Colonic mucosa (tissue), 4 donors: ENCODE measurements at regions not wholly inside any gene's neighbourhood (a gene's known extent, or its start where the extent isn't known, plus 50 kb on each side); places are given as distances from the start of the nearest gene placed in this dataset.

ENCODE experiments used
- DNase-seq: peaks from one replicate; pipeline ENCODE4 v3.0.0-alpha.2; 2020
- H3K27ac ChIP-seq: fragments of 200-600 bp; one replicate; pipeline ENCODE4 v1.8.0; 2021
- H3K27me3 ChIP-seq: fragments of 200-600 bp; one replicate; pipeline ENCODE4 v1.8.0; 2021
- H3K36me3 ChIP-seq: fragments of 200-600 bp; one replicate; pipeline ENCODE4 v1.8.0; 2021
- H3K4me1 ChIP-seq: fragments of 200-600 bp; one replicate; pipeline ENCODE4 v1.8.0; 2021; ENCODE audit warnings: mild to moderate bottlenecking
- H3K4me3 ChIP-seq: fragments of 200-600 bp; one replicate; pipeline ENCODE4 v1.8.0; 2021
- H3K9ac ChIP-seq, 2 donors: one replicate each; pipeline ENCODE4 v1.7.0; 2013; ENCODE audit warnings: control low read depth in 2 of 2, low read depth in 2 of 2, low read length in 2 of 2
- H3K9me3 ChIP-seq: fragments of 200-600 bp; one replicate; pipeline ENCODE4 v1.8.0; 2021
- CTCF ChIP-seq: fragments of 200-600 bp; IDR thresholded peaks from one replicate; pipeline ENCODE4 v1.8.0; 2022; ENCODE audit warnings: antibody characterized with exemption, mild to moderate bottlenecking
- intact Hi-C: fragments of 100-400 bp; cut with DNase I; formaldehyde crosslinking; loops from one replicate; pipeline ENCODE4 v1.14.1; 2022
- donor health status: healthy.
- donor health status: DM: no; HTN: no; CAD: no.
- donor health status: DM: no; HTN: no; CAD: no.

GRCh38 chr2:64713686-64714085 lies 60.0 kb upstream of the SERTAD2 start:
- no peak for TF ChIP-seq CTCF

GRCh38 chr2:64716569-64716968 lies 62.9 kb upstream of the SERTAD2 start:
- Histone ChIP-seq H3K4me3 (no peak overlapping the region), H3K36me3 (no peaks in the 10 kb centered on the region), H3K9ac (no peak overlapping the region), H3K4me1 (no peaks in the 10 kb centered on the region), H3K9me3 (no peaks in the 10 kb centered on the region), H3K27ac (no peak overlapping the region), H3K27me3 (no peaks in the 10 kb centered on the region)
- no peak for DNase-seq
- TF ChIP-seq CTCF, result no peak
- intact Hi-C loops, result no loop called here

More at GRCh38 chr2:64713686-64714085, 60.0 kb upstream of the SERTAD2 start:
- Histone ChIP-seq H3K9me3 (no peaks in the 10 kb centered on the region), H3K27ac (no peak overlapping the region), H3K4me1 (no peaks in the 10 kb centered on the region), H3K27me3 (no peaks in the 10 kb centered on the region), H3K4me3 (no peak overlapping the region), H3K36me3 (no peaks in the 10 kb centered on the region), H3K9ac (no peak overlapping the region)
- DNase-seq, result no peak
- intact Hi-C loops, result no loop called here

GRCh38 chr2:64718250-64718885 lies 64.7 kb upstream of the SERTAD2 start:
- no peak overlapping the region for H3K9ac ChIP-seq
- intact Hi-C loops, result no loop called here
- TF ChIP-seq CTCF, result no peak
- no peaks in the 10 kb centered on the region for H3K4me1 ChIP-seq
- H3K36me3 ChIP-seq, result no peaks in the 10 kb centered on the region
- no peak for DNase-seq
- H3K27ac ChIP-seq, result no peak overlapping the region
- H3K9me3 ChIP-seq, result no peaks in the 10 kb centered on the region
- H3K4me3 ChIP-seq, result no peak overlapping the region
- H3K27me3 ChIP-seq, result no peaks in the 10 kb centered on the region

- no peaks in the 10 kb centered on the region for H3K9me3 ChIP-seq
- H3K9ac ChIP-seq, result no peak overlapping the region
- H3K4me1 ChIP-seq, result no peaks in the 10 kb centered on the region
- no peaks in the 10 kb centered on the region for H3K27me3 ChIP-seq
- H3K27ac ChIP-seq, result no peak overlapping the region
- H3K4me3 ChIP-seq, result no peak overlapping the region
- DNase-seq, result no peak
- intact Hi-C loops, result loop anchor here (10.0 kb wide), 1 partner anchor 66 kb away; the partner anchor contains the start of gene SERTAD2
- no peaks in the 10 kb centered on the region for H3K36me3 ChIP-seq
- TF ChIP-seq CTCF, result no peak
Measured at GRCh38 chr2:64720535-64721319, 67.0 kb upstream of the SERTAD2 start.

GRCh38 chr2:64721320-64721623 lies 67.6 kb upstream of the SERTAD2 start:
- H3K9ac ChIP-seq, result no peak overlapping the region
- DNase-seq, result no peak
- H3K36me3 ChIP-seq, result no peaks in the 10 kb centered on the region
- no peak overlapping the region for H3K27ac ChIP-seq
- H3K9me3 ChIP-seq, result no peaks in the 10 kb centered on the region
- no peak for TF ChIP-seq CTCF
- no peaks in the 10 kb centered on the region for H3K4me1 ChIP-seq
- H3K4me3 ChIP-seq, result no peak overlapping the region
- no peaks in the 10 kb centered on the region for H3K27me3 ChIP-seq
- intact Hi-C loops, result loop anchor here (10.0 kb wide), 1 partner anchor 66 kb away; the partner anchor contains the start of gene SERTAD2
